GM23338 (cell line): ENCODE measurements at regions not wholly inside any gene's neighbourhood (a gene's known extent, or its start where the extent isn't known, plus 50 kb on each side); places are given as distances from the start of the nearest gene placed in this dataset.

Source experiments
- CTCF ChIP-seq, 2 experiments: fragments of 200-600 bp in 1 of 2; sonication (generic) in 1 of 2; conservative IDR thresholded peaks; 2 replicates each; pipeline versions ENCODE4 v1.5.1 to v1.6.1; 2016 to 2017; ENCODE audit warnings: antibody characterized with exemption in 2 of 2, low read depth in 2 of 2, mild to moderate bottlenecking in 2 of 2, moderate library complexity in 1 of 2
- EZH2 ChIP-seq: fragments of 200-600 bp; sonication (generic); IDR thresholded peaks from one replicate; pipeline ENCODE4 v1.8.0; 2017; ENCODE audit warnings: antibody characterized with exemption, mild to moderate bottlenecking, low read depth; ENCODE audit not compliant: unreplicated experiment
- EZH2phosphoT487 ChIP-seq: fragments of 200-600 bp; sonication (generic); IDR thresholded peaks from one replicate; pipeline ENCODE4 v1.8.1; 2018; ENCODE audit warnings: antibody characterized with exemption; ENCODE audit not compliant: unreplicated experiment
- POLR2AphosphoS5 ChIP-seq: IDR thresholded peaks from 2 replicates; pipeline ENCODE4 v1.6.1; 2016; ENCODE audit warnings: antibody characterized with exemption, low read depth
- TF ChIP-seq, protein P1 (sequence below): IDR thresholded peaks from one replicate; pipeline ENCODE4 v1.6.1; 2018; ENCODE audit warnings: antibody characterized with exemption; ENCODE audit not compliant: unreplicated experiment

- no peak for TF ChIP-seq CTCF (conservative IDR thresholded peaks at IDR 0.05; ENCODE audit: low read depth in 2 of 2)
- TF ChIP-seq EZH2: no peak
- TF ChIP-seq, protein P1, sequence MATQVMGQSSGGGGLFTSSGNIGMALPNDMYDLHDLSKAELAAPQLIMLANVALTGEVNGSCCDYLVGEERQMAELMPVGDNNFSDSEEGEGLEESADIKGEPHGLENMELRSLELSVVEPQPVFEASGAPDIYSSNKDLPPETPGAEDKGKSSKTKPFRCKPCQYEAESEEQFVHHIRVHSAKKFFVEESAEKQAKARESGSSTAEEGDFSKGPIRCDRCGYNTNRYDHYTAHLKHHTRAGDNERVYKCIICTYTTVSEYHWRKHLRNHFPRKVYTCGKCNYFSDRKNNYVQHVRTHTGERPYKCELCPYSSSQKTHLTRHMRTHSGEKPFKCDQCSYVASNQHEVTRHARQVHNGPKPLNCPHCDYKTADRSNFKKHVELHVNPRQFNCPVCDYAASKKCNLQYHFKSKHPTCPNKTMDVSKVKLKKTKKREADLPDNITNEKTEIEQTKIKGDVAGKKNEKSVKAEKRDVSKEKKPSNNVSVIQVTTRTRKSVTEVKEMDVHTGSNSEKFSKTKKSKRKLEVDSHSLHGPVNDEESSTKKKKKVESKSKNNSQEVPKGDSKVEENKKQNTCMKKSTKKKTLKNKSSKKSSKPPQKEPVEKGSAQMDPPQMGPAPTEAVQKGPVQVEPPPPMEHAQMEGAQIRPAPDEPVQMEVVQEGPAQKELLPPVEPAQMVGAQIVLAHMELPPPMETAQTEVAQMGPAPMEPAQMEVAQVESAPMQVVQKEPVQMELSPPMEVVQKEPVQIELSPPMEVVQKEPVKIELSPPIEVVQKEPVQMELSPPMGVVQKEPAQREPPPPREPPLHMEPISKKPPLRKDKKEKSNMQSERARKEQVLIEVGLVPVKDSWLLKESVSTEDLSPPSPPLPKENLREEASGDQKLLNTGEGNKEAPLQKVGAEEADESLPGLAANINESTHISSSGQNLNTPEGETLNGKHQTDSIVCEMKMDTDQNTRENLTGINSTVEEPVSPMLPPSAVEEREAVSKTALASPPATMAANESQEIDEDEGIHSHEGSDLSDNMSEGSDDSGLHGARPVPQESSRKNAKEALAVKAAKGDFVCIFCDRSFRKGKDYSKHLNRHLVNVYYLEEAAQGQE: no peak
- TF ChIP-seq EZH2phosphoT487: no peak
- TF ChIP-seq POLR2AphosphoS5: no peak
Observed at GRCh38 chr12:25854991-25855390, 103.5 kb upstream of the RASSF8 start.
